ENCODE measurements at regions not wholly inside any gene's neighbourhood (a gene's known extent, or its start where the extent isn't known, plus 50 kb on each side); places are given as distances from the start of the nearest gene placed in this dataset.
"Not testable (repeated sequence)": the region's sequence is repeated elsewhere in the genome, so short reads cannot be mapped to it uniquely, and the experiment has no call there.

GRCh38 chr2:167334146-167334742 lies 446.0 kb downstream of the XIRP2 start:
- no peak for TF ChIP-seq CTCF (IDR thresholded peaks at IDR 0.05)
- Histone ChIP-seq H3K4me3 (no peak overlapping the region), H3K9me3 (no peaks in the 10 kb centered on the region), H3K27ac (no peak overlapping the region), H3K36me3 (no peaks in the 10 kb centered on the region), H3K27me3 (no peaks in the 10 kb centered on the region), H3K4me1 (no peaks in the 10 kb centered on the region)
- DNase-seq (ENCODE audit: low spot score), result no peak

- no peak for TF ChIP-seq CTCF (IDR thresholded peaks at IDR 0.05)
- H3K27me3 ChIP-seq, result no peaks in the 10 kb centered on the region
- H3K4me3 ChIP-seq, result no peak overlapping the region
- H3K36me3 ChIP-seq, result no peaks in the 10 kb centered on the region
- DNase-seq (ENCODE audit: low spot score), result no peak
- H3K4me1 ChIP-seq, result no peaks in the 10 kb centered on the region
- no peaks in the 10 kb centered on the region for H3K9me3 ChIP-seq
- no peak overlapping the region for H3K27ac ChIP-seq
Observed at GRCh38 chr2:167333245-167333644, 445.0 kb downstream of the XIRP2 start.

DNA sequence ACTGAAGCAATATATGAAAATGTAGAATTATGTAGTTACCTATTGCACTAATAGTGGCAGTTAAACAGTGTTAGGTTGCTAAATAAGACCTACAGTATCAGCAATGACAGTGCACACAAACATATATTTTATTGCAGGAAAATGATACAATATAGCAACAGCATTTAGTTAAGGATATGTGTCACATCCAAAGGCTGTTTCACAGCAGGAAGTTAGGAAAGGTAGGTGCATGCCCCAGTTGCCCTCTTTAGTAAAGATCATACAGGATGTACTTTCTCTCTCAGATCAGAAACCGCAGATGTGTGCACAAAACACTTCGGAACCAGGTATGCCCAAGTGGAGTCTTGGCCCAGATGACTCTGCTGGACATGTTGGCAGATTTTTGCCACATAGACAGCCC lies 444.1 kb downstream of the XIRP2 start:
- TF ChIP-seq CTCF (IDR thresholded peaks at IDR 0.05), result no peak
- Histone ChIP-seq H3K9me3 (no peaks in the 10 kb centered on the region), H3K36me3 (no peaks in the 10 kb centered on the region), H3K4me1 (no peaks in the 10 kb centered on the region), H3K27ac (no peak overlapping the region), H3K4me3 (no peak overlapping the region), H3K27me3 (no peaks in the 10 kb centered on the region)
- no peak for DNase-seq (ENCODE audit: low spot score)

- Histone ChIP-seq H3K27me3 (no peaks in the 10 kb centered on the region), H3K36me3 (no peaks in the 10 kb centered on the region), H3K27ac (no peak overlapping the region), H3K9me3 (no peaks in the 10 kb centered on the region), H3K4me3 (no peak overlapping the region), H3K4me1 (no peaks in the 10 kb centered on the region)
- TF ChIP-seq CTCF (IDR thresholded peaks at IDR 0.05), result no peak
- no peak for DNase-seq (ENCODE audit: low spot score)
Observed at GRCh38 chr2:167331636-167332232, 443.5 kb downstream of the XIRP2 start.

GRCh38 chr2:167328808-167329207 lies 440.5 kb downstream of the XIRP2 start:
- H3K36me3 ChIP-seq; H3K27me3 ChIP-seq; H3K9me3 ChIP-seq; DNase-seq (ENCODE audit: low spot score); H3K27ac ChIP-seq; H3K4me1 ChIP-seq; H3K4me3 ChIP-seq: not testable (repeated sequence)

- no peak for TF ChIP-seq CTCF (IDR thresholded peaks at IDR 0.05)
- Histone ChIP-seq H3K4me3 (no peak overlapping the region), H3K27ac (no peak overlapping the region), H3K27me3 (no peaks in the 10 kb centered on the region), H3K36me3 (no peaks in the 10 kb centered on the region), H3K9me3 (no peaks in the 10 kb centered on the region), H3K4me1 (no peaks in the 10 kb centered on the region)
- DNase-seq (ENCODE audit: low spot score), result no peak
Observed at GRCh38 chr2:167322795-167323194, 434.5 kb downstream of the XIRP2 start.
